Mesenchymal stem cell (in vitro differentiated cells and primary cell): ENCODE measurements at regions not wholly inside any gene's neighbourhood (a gene's known extent, or its start where the extent isn't known, plus 50 kb on each side); places are given as distances from the start of the nearest gene placed in this dataset.

Experiments used
- DNase-seq: peaks from one replicate; pipeline ENCODE4 v3.0.0-alpha.2; 2013
- H2AFZ ChIP-seq: one replicate; pipeline ENCODE4 v1.6.1; 2013; ENCODE audit warnings: low read depth, mild to moderate bottlenecking, control low read depth, inconsistent platforms, low read length, moderate library complexity
- H2AK5ac ChIP-seq: 2 replicates; pipeline ENCODE4 v1.6.1; 2013; ENCODE audit warnings: low read length, moderate library complexity, mild to moderate bottlenecking, inconsistent platforms; ENCODE audit not compliant: severe bottlenecking
- H2BK120ac ChIP-seq: one replicate; pipeline ENCODE4 v1.6.1; 2013; ENCODE audit warnings: low read depth, mild to moderate bottlenecking, inconsistent platforms, low read length, moderate library complexity
- H2BK12ac ChIP-seq, 2 experiments: one replicate each; pipeline ENCODE4 v1.6.1; 2013; ENCODE audit warnings: inconsistent platforms in 2 of 2, low read length in 2 of 2, mild to moderate bottlenecking in 2 of 2, moderate library complexity in 2 of 2, control low read depth in 1 of 2
- H2BK15ac ChIP-seq: one replicate; pipeline ENCODE4 v1.6.1; 2013; ENCODE audit warnings: mild to moderate bottlenecking, low read depth, inconsistent platforms; ENCODE audit not compliant: poor library complexity, severe bottlenecking
- H2BK5ac ChIP-seq: 2 replicates; pipeline ENCODE4 v1.6.1; 2013; ENCODE audit warnings: low read depth, mild to moderate bottlenecking, low read length, control low read depth, inconsistent platforms; ENCODE audit not compliant: poor library complexity, severe bottlenecking
- H3K14ac ChIP-seq, 2 experiments: one replicate each; pipeline ENCODE4 v1.6.1; 2013; ENCODE audit warnings: inconsistent platforms in 2 of 2, low read length in 2 of 2, control low read depth in 1 of 2, mild to moderate bottlenecking in 1 of 2, moderate library complexity in 1 of 2
- H3K18ac ChIP-seq, 2 experiments: one replicate each; pipeline ENCODE4 v1.6.1; 2013; ENCODE audit warnings: inconsistent platforms in 2 of 2, low read length in 2 of 2, control low read depth in 1 of 2, low read depth in 1 of 2, mild to moderate bottlenecking in 1 of 2
- H3K23ac ChIP-seq, 2 experiments: one replicate each; pipeline ENCODE4 v1.6.1; 2013; ENCODE audit warnings: inconsistent platforms in 2 of 2, low read length in 2 of 2, mild to moderate bottlenecking in 2 of 2, moderate library complexity in 2 of 2, control low read depth in 1 of 2
- H3K27ac ChIP-seq: 2 replicates; pipeline ENCODE4 v1.5.1; 2013; ENCODE audit warnings: mild to moderate bottlenecking, moderate library complexity, low read length, control low read depth, inconsistent platforms; ENCODE audit not compliant: poor library complexity, severe bottlenecking
- H3K27me3 ChIP-seq, 2 experiments: 2 replicates each; pipeline versions ENCODE4 v1.6.1 to v1.7.0; 2013; ENCODE audit warnings: low read length in 2 of 2, mild to moderate bottlenecking in 2 of 2, moderate library complexity in 2 of 2, control low read depth in 1 of 2, inconsistent platforms in 1 of 2; ENCODE audit not compliant: control insufficient read depth in 1 of 2, insufficient read depth in 1 of 2
- H3K36me3 ChIP-seq, 2 experiments: 2 replicates each; pipeline versions ENCODE4 v1.6.1 to v1.7.0; 2013; ENCODE audit warnings: low read length in 2 of 2, control low read depth in 1 of 2, inconsistent platforms in 1 of 2, low read depth in 1 of 2, mild to moderate bottlenecking in 1 of 2; ENCODE audit not compliant: insufficient read depth in 2 of 2, control insufficient read depth in 1 of 2
- H3K4ac ChIP-seq, 2 experiments: one replicate each; pipeline ENCODE4 v1.6.1; 2013; ENCODE audit warnings: inconsistent platforms in 2 of 2, low read length in 2 of 2, mild to moderate bottlenecking in 2 of 2, moderate library complexity in 2 of 2, control low read depth in 1 of 2, low read depth in 1 of 2
- H3K4me1 ChIP-seq: 2 replicates; pipeline ENCODE4 v1.6.1; 2013; ENCODE audit warnings: low read depth, low read length, control low read depth; ENCODE audit not compliant: control insufficient read depth, insufficient read depth
- H3K4me2 ChIP-seq: 2 replicates; pipeline ENCODE4 v1.6.1; 2013; ENCODE audit warnings: low read length, mild to moderate bottlenecking, inconsistent platforms; ENCODE audit not compliant: poor library complexity, severe bottlenecking
- H3K4me3 ChIP-seq, 2 experiments: 2 replicates each; pipeline versions ENCODE4 v1.5.1 to v1.7.0; 2013; ENCODE audit warnings: low read length in 2 of 2, mild to moderate bottlenecking in 2 of 2, control low read depth in 1 of 2, low read depth in 1 of 2; ENCODE audit not compliant: insufficient read depth in 1 of 2
- H3K79me1 ChIP-seq: replicated peaks from 2 replicates; pipeline ENCODE4 v1.6.1; 2013; ENCODE audit warnings: mild to moderate bottlenecking, control low read depth, low read length, inconsistent platforms; ENCODE audit not compliant: poor library complexity, severe bottlenecking
- H3K9ac ChIP-seq: 2 replicates; pipeline ENCODE4 v1.7.0; 2013; ENCODE audit warnings: mild to moderate bottlenecking, low read length, moderate library complexity
- H3K9me3 ChIP-seq: 2 replicates; pipeline ENCODE4 v1.7.0; 2013; ENCODE audit warnings: mild to moderate bottlenecking, low read length; ENCODE audit not compliant: control insufficient read depth
- H4K8ac ChIP-seq: one replicate; pipeline ENCODE4 v1.6.1; 2013; ENCODE audit warnings: inconsistent platforms, mild to moderate bottlenecking, low read length, moderate library complexity
- H4K91ac ChIP-seq: one replicate; pipeline ENCODE4 v1.6.1; 2013; ENCODE audit warnings: mild to moderate bottlenecking, low read length, inconsistent platforms
- WGBS: methylation state at CpG from one replicate; pipeline ENCODE4 v1.1.7; 2013; ENCODE audit warnings: mixed read lengths; 5-methylcytosine and 5-hydroxymethylcytosine counted together

GRCh38 chr19:13583114-13583513 lies 76.8 kb upstream of the CACNA1A start:
- no peak overlapping the region for H3K27ac ChIP-seq
- H4K91ac ChIP-seq, result no peak overlapping the region
- H3K23ac ChIP-seq, result no peak overlapping the region
- no peaks in the 10 kb centered on the region for H3K36me3 ChIP-seq
- no peak overlapping the region for H4K8ac ChIP-seq
- no peak for DNase-seq
- no peak overlapping the region for H3K4ac ChIP-seq
- H3K18ac ChIP-seq, result no peak overlapping the region
- H2AK5ac ChIP-seq, result no peak overlapping the region
- no peaks in the 10 kb centered on the region for H3K4me1 ChIP-seq
- no peak overlapping the region for H3K14ac ChIP-seq
- no peak overlapping the region for H3K9ac ChIP-seq
- H3K9me3 ChIP-seq, result no peaks in the 10 kb centered on the region
- H3K4me2 ChIP-seq, result no peak overlapping the region
- H2BK5ac ChIP-seq, result no peak overlapping the region
- no peaks in the 10 kb centered on the region for H3K79me1 ChIP-seq
- H2BK15ac ChIP-seq, result no peak overlapping the region
- H3K4me3 ChIP-seq, result no peak overlapping the region
- H2AFZ ChIP-seq, result no peak overlapping the region
- no peak overlapping the region for H2BK12ac ChIP-seq
- H2BK120ac ChIP-seq, result no peak overlapping the region
- WGBS, result 36% methylated on average over 3 of the region's 3 CpGs
- H3K27me3 ChIP-seq, result no peaks in the 10 kb centered on the region

- no peak overlapping the region for H2BK5ac ChIP-seq
- no peak overlapping the region for H3K27ac ChIP-seq
- no peak overlapping the region for H3K14ac ChIP-seq
- H3K9ac ChIP-seq, result no peak overlapping the region
- no peak for DNase-seq
- H3K4me1 ChIP-seq, result no peaks in the 10 kb centered on the region
- H3K4me3 ChIP-seq, result no peak overlapping the region
- H3K18ac ChIP-seq, result no peak overlapping the region
- H3K36me3 ChIP-seq, result no peaks in the 10 kb centered on the region
- no peak overlapping the region for H2AFZ ChIP-seq
- 89% methylated on average over 9 of the region's 9 CpGs for WGBS
- H3K27me3 ChIP-seq, result no peaks in the 10 kb centered on the region
- no peak overlapping the region for H2BK15ac ChIP-seq
- no peak overlapping the region for H3K23ac ChIP-seq
- H4K91ac ChIP-seq, result no peak overlapping the region
- H3K4me2 ChIP-seq, result no peak overlapping the region
- no peaks in the 10 kb centered on the region for H3K79me1 ChIP-seq
- no peak overlapping the region for H3K4ac ChIP-seq
- H4K8ac ChIP-seq, result no peak overlapping the region
- H2BK12ac ChIP-seq, result no peak overlapping the region
- peaks cover 5% of the 10 kb centered on the region for H3K9me3 ChIP-seq
- H2BK120ac ChIP-seq, result no peak overlapping the region
- H2AK5ac ChIP-seq, result no peak overlapping the region
Observed at GRCh38 chr19:13581576-13581975, 75.3 kb upstream of the CACNA1A start.

- no peaks in the 10 kb centered on the region for H3K79me1 ChIP-seq
- no peak for DNase-seq
- H2BK5ac ChIP-seq, result no peak overlapping the region
- H3K14ac ChIP-seq, result no peak overlapping the region
- H3K23ac ChIP-seq, result no peak overlapping the region
- peaks cover 0 to 3% of the 10 kb centered on the region in 2 experiments for H3K27me3 ChIP-seq
- peaks cover 13% of the 10 kb centered on the region for H3K9me3 ChIP-seq
- H3K36me3 ChIP-seq, result no peaks in the 10 kb centered on the region
- no peak overlapping the region for H4K91ac ChIP-seq
- no peak overlapping the region for H2AFZ ChIP-seq
- no peak overlapping the region for H4K8ac ChIP-seq
- H3K4me3 ChIP-seq, result no peak overlapping the region
- no peak overlapping the region for H2BK15ac ChIP-seq
- H3K9ac ChIP-seq, result no peak overlapping the region
- no peak overlapping the region for H3K4me2 ChIP-seq
- H3K18ac ChIP-seq, result no peak overlapping the region
- no peak overlapping the region for H2AK5ac ChIP-seq
- 72% methylated on average over 6 of the region's 7 CpGs for WGBS
- H3K4ac ChIP-seq, result no peak overlapping the region
- H3K27ac ChIP-seq, result no peak overlapping the region
- no peak overlapping the region for H2BK12ac ChIP-seq
- no peak overlapping the region for H2BK120ac ChIP-seq
- no peaks in the 10 kb centered on the region for H3K4me1 ChIP-seq
Observed at GRCh38 chr19:13579388-13580060, 73.2 kb upstream of the CACNA1A start.

- no peak overlapping the region for H2BK12ac ChIP-seq
- H3K79me1 ChIP-seq, result no peaks in the 10 kb centered on the region
- no peak overlapping the region for H4K8ac ChIP-seq
- DNase-seq, result no peak
- no peak overlapping the region for H3K23ac ChIP-seq
- H3K4me1 ChIP-seq, result no peaks in the 10 kb centered on the region
- no peak overlapping the region for H3K14ac ChIP-seq
- WGBS, result 91% methylated on average over 2 of the region's 2 CpGs
- H3K9me3 ChIP-seq, result peaks cover 13% of the 10 kb centered on the region
- no peak overlapping the region for H2BK5ac ChIP-seq
- no peaks in the 10 kb centered on the region for H3K36me3 ChIP-seq
- H3K27me3 ChIP-seq, result peaks cover 0 to 4% of the 10 kb centered on the region in 2 experiments
- H3K4ac ChIP-seq, result no peak overlapping the region
- no peak overlapping the region for H4K91ac ChIP-seq
- no peak overlapping the region for H2BK15ac ChIP-seq
- H3K18ac ChIP-seq, result no peak overlapping the region
- H3K4me3 ChIP-seq, result no peak overlapping the region
- H3K27ac ChIP-seq, result no peak overlapping the region
- H3K4me2 ChIP-seq, result no peak overlapping the region
- no peak overlapping the region for H2AFZ ChIP-seq
- H2AK5ac ChIP-seq, result no peak overlapping the region
- no peak overlapping the region for H3K9ac ChIP-seq
- H2BK120ac ChIP-seq, result no peak overlapping the region
Observed at GRCh38 chr19:13576726-13577125, 70.4 kb upstream of the CACNA1A start.
